Fibroblast of the conjunctiva (primary cell): ENCODE measurements at regions not wholly inside any gene's neighbourhood (a gene's known extent, or its start where the extent isn't known, plus 50 kb on each side); places are given as distances from the start of the nearest gene placed in this dataset.
A peak's percentile ranks its signal among the peaks of the same experiment; 100 is the strongest.

Experiments
- DNase-seq: peaks from one replicate; pipeline ENCODE4 v3.0.0-alpha.2; 2010; ENCODE audit warnings: low read depth

DNA sequence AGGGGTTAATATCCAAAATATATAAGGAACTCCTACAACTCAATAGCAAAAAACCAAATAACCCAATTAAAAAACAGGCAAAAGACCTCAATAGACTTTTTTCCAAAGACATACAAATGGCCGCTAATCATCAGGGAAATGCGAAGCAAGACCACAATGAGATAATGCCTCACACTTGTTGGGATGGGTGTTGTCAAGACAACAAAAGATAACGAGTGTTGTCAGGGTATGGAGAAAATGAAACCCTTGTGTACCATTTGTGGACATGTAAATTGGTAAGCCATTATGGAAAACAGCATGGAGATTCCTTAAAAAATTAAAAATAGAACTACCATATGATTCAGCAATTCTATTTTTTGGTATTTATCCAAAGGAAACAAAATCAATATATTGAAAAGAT, 620.2 kb downstream of the ACTL7B start:
- no peak for DNase-seq

DNA sequence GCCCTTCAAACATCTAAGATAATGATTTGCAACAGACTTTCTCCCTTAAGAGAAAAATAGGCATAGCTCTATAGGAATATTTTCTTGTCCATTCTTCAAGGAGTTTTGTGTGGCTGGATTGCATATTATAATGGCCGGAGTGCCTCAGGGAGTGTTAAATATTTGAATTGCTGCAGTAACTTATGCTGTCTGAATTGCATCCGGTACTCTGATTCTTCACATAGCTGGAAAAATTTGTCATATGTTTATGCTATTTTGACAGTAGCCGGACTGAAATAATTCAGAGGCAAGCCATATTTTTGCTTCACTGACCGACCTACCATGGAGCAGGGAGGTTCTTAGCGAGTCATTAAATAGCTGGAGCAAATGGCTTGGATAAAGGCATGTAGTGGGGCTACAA, 621.0 kb downstream of the ACTL7B start:
- no peak for DNase-seq

DNA sequence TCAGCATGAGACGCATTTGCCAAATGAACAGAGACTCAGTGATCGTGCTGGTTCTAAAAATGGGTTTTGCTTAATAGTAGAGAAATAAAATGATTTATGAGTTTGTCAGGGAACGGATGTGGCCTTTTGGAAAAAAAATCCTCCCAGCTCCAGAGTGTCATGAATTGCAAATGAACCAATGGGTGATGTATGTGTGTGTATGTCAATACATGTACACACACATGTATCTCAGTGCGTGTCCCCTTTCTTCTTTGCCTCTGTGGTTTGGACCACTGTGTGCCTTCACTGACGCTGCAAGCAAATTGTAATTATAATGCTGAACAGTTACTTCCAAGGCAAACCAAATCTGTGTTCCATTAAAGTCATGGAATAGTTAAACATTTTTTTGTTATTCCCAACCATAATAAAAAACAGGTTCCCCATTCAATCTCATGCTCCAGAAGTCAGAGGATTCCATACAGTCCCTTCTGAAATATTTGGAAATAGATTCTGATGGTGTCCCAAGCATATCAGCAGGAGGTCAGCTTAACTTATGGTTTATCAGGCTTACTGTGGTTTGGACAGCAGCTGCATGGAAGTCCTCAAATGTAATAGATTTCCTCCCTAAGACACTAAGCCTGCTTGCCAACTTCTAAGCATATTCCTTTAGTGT, 630.5 kb downstream of the ACTL7B start:
- no peak for DNase-seq

DNA sequence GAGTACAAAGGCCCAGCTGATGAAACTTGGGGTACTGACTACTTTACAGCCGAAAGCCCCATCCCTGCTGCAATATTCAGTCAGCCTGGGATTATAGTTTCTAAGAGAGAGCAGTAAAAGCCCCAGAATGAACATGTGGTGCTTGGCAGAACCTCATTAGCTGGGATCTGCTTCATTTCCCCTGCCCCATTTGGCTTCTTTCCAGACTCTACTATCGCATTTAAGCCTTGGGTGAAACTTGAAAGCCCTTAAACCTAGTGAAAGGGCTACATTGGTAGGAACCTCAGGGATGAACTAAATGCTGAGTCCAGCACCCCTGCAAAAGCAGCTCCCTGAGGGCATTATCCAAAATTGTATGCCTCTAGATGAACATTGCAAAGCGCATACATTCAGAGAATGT, 631.1 kb downstream of the ACTL7B start:
- no peak for DNase-seq

DNA sequence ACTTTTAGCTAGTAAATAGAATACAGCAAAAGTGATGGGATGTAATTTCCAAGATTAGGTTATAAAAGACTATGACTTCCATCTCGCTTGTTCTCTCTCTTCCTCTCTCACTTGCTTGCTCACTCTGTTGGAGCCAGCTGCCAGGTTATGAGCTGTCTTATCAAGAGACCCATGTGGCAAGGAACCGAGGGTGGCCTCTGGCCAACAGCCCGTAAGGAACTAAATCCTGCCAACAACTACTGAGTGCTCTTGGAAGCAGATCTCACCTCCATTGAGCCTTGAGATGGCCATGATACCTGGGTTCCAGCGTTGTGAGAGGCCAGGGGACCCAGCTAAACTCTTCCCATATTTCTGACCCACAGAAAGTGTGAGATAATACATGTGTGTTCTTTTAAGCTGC, 636.1 kb downstream of the ACTL7B start:
- no peak for DNase-seq

DNA sequence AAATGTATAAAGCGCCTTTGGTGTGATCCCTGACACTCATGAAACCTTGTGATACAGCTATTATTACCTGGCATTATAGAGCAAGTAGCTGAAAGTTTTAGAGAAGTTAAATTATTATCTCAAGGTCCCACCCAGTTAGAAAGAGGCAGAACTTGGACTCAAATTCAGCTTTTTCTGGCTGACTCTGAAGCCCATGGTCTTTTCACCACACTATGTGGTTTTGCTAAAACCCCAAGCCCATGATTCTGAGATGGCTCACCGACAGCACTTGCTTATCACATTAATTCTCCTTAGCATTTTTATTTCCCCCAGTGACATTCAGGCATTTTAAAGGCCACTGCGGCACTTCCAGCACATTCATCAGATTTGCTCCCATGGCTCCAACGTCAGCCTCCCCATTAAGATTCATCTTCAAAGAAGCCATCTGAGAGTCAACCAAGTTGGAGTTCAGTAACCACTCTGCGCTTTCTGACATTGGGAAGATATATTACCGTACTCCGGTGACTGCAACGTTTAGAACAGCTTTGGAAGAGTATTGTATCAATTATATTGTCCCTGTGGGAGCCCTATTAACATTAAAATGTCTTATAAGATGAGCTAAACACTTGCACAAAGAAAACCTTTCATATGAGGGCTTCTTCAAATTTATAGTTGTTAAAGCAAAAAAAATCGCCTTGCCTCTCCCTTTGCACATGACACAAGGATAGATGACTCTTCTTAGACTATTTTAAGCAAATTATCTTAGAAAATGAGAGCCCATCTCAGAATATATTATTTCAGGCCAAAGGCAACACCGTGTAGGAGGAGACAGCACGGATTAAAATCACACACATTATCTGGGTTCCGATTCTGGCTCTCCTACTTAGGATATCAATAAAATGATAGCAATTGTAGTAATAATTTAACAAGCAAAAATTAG, 638.1 kb downstream of the ACTL7B start:
- DNase-seq: no peak

DNA sequence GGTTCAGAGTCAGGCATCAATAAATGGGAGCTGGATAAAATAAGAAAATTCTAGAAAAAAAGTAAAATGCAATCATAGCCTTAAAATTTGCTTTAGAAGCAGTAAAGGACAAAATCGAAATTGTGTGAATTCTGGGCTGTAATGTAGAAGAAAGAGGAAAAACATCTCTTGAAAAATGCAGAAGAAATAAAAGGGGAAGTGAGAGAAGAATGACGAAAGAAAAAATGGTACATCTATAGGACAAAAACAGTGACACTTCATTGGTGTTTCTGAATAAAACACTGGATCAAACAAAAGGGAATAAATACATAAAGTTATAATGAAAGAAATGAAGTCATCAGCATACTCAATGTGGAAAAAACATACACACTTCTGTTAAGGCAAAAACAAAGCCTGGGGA, 642.3 kb downstream of the ACTL7B start:
- DNase-seq: no peak

DNA sequence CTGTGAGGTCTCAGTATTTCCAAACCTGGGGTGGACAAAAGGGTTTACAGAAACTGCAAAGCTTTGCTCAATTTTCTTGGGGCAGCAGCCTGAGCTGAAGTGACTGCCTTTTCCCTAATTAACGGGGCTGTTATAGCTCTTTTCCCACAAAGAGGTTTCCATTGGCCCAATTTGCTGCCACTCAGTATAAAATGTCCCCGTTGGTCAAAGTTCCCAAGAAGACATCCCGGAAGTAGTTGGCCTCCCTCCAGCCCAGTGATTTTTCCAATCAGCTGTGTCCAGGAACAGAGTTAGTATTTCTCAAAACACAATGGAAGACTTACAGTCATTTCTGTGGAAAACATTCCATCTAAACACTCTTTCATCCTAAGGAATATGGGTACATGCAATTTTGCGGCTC, 643.6 kb downstream of the ACTL7B start:
- DNase-seq: no peak

DNA sequence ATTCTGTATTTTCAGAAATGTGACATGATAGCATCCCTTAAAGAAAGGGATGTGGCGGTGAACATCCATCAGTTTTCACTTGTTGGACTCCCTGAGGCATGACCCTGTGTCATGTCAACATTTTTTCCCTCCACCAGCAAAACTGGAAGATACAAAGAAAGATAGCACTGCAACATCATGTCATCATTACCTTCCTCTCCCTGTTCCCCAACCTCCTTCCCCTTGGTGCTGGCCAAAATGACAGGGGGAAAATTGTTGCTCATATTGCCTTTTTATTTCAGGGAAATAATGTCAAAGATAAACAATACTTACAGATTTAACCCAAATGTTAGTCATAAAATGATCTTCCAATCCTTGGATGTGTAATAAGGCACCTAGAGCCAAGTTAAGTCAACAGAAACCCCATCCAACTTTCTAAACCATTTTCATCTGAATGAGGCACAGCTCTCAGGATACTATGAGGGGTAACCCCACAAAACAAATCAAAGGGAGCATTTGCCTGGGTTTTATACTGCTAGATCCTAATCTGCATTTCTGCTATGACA, 644.3 kb downstream of the ACTL7B start:
- no peak for DNase-seq

DNA sequence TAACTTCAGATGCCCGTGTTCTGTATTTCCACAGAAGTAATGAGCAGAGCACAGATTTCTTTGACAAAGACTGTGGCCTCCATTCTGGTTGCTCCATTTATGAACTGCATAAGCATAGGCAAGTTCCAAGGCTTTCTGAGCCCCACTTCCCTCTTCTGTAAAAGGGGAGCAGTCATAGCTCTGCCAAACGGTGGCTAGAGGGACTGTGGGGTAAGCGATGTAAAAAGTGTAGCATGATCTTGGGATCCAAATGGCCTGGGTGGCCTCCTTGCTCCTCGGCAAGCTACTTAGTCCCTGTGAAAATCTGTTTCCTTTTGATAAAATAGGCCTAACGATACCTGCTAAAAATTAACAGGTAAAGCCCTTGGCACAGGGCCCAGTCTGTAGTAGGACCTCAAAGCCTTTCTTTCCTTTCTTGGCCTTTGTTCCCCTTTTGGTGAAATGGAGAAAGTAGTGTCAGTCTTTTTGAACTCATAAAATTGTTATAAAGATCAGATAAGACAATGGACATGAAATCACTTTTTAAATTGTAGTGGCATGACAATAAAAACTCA, 646.6 kb downstream of the ACTL7B start:
- no peak for DNase-seq

DNA sequence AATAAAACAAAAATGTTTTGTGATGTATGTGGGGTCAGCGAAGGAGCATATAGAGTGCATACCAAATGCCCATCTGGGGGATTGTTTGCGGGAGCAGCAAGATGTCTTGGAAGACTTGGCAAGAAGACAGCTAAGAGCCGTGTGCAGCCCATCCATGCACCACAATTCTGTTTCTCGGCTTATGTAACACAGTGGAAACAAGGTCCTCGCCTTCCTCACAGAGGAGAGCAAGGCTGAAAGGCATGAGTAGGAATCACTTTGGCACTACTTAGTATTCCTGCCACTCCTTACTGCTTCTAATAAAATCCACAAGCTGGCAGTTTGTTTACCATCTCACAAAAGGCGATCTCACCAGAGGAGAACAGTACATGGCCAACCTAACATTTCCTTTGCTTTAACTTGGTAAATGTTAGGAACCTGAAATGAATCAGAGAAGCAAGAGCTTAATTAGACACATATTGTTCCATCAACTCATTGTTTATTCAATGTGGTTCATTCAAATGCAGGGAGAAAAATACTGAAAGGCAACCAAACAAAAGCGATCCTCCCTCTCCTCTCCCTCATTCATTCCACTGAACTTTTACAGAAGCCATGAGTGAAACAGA, 648.1 kb downstream of the ACTL7B start:
- DNase-seq: peak; percentile 92

DNA sequence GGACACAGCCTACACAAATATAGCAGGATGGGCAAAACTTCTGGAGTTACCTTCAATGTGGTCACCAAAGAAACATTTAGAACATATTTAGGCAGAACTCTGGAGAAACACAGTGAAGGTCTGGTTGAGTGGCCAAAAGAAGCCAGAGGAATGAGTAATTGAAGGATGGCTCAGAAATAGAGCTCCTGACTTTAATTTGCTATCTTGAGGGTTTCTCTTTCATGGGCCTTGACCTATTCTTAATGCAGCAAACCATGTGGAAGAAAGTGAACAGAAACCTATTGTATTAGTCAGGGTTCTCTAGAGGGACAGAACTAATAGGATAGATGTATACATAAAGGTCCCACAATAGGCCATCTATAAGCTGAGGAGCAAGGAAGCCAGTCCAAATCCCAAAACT, 650.5 kb downstream of the ACTL7B start:
- DNase-seq: no peak

DNA sequence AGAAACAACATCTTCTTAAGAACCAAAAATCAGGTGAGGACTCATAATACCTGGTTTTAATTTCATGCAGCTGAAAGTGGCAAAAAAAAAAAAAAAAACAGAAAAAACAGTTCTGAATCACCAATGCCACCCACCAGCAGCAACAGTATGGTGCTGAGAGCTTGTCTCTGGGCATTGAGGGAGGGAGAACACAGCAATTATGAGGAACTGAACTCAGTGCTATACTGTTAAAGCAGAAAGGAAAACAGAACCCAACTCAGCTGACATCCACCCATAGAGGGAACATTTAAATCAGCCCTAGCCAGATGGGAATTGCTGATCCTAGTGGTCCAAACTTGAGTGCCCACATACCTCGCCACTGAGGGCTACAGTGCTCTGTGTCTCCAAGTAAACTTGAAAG, 657.9 kb downstream of the ACTL7B start:
- no peak for DNase-seq

DNA sequence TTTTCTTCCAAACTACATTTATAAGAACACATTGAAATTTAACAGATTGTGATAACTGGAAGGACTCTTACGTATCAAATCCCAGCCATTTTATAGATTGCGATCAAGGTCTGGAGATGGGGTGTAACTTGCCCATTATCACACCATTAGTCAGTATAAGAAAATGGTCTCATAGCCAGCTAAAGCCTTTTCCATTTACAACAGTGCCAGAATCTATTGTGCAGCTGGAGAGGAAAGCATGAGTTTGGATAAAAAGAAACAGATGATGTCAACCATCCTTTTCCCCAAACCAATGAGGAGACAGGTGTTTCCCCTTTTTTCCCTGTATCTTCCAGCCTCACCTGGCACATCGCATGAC, 658.8 kb downstream of the ACTL7B start:
- no peak for DNase-seq

DNA sequence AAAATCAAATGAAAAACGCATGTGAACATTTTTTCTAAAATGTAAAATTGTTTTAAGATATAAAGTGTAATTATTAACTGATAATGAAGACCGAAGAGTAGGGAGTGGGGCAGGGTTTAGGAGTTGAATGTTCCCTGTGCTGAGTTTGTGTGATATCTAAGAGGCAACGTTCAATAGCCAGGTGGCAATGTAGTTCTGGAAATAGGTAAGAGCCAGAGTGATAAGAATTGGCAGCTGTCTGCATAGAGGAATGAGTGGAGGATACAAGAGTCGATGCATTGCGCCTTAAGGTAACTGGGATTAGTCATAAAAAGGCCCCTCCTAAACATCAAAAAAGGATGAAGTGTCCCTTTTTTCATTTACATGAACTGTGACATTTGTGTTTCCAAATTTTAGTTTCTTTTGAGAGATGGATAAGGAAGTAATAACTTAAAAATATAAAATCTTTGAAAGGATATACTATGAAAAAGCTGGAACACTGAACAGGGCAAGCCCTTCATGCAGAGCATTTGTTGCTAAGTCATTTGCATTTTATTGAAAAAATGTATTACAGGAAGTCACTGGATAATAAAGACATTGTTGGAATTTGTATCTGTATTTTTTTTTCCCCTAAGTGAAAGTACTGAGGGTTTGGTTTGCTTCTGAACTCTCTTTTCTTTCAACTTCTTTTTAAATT, 659.3 kb downstream of the ACTL7B start:
- no peak for DNase-seq

DNA sequence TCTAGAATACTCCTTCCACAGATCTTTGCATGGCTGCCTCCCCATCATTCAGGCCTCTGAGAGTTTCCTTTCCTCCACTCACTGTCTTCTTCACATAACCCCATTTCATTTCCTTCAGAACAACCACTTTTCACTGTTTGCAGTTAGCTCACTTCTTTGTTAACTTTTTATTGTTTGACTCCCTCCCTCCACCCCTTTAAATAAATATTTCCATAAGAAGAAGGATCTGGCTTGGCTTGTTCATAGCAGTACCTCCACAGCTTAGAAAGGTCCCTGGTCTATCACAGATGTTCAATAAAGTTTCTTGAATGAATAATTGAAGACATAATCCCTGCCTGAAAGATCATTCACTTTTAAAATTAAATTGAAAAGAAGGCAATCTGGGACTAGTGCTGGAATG, 661.6 kb downstream of the ACTL7B start:
- no peak for DNase-seq

DNA sequence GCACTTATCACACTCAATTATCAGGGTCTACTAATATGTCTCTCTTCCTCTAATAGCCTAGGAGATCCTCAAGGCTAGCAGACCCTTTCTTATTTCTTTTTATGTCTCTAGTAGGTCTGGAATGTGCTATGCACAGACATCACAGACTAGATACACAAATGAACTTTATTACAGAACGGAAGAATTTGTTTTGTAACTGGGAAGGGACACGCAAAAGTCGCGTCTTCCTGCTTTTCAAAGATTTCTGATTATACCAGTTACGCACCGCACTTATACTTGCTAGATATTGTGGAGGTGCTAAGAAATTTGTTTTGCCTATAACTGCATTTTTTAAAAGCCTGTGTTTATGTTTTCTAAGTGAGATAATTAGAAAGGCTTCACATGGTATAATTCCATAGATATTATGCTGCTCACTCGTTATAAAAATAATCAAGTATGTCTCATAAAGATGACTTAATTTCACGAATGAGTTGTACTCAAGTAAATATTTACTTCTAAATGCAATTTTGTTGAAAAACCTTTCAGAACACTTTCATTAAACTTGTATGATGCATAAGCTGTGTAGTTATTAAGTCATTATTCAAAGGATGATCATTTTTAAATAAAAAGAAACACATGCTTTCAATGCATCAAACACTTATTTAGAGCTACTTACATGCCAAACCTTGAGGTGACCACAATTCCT, 662.6 kb downstream of the ACTL7B start:
- DNase-seq: no peak

DNA sequence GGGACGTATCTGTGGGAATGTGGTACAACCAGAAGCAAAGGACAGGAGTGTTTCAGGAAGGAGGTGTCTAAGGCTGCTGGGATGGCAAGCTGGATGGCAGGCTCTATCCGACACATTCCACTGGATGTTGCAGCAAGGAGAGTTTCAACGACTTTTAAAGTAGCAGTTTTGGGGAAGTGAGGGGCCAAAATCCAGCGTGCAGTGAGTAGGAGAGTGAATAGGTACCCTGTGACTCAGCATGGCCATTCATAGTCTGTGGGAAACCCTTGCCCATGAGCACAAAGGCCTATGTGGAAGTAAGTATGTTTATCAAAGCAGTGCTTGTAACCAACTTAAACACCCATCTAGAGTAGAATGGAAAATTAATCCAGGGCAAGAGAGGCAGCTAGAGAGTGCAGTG, 664.7 kb downstream of the ACTL7B start:
- no peak for DNase-seq

DNA sequence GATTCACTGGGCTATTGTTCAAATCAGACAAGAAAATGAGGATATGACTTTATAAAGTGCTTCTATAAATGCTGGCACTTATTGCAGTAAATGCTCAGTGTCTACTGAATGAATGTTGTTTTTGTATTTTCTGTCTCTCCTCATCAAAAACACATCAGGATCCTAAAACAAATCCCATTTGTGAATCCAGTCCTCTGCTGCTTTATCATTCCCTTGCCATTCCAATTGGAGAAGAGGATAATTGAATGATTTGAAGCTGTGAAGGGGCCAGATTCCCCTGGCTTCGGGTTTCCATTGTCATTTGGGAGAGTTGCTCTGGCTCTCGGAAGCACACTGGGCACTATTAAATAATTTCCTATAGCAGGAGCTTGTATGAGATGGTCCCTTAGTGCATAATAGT, 666.8 kb downstream of the ACTL7B start:
- no peak for DNase-seq

DNA sequence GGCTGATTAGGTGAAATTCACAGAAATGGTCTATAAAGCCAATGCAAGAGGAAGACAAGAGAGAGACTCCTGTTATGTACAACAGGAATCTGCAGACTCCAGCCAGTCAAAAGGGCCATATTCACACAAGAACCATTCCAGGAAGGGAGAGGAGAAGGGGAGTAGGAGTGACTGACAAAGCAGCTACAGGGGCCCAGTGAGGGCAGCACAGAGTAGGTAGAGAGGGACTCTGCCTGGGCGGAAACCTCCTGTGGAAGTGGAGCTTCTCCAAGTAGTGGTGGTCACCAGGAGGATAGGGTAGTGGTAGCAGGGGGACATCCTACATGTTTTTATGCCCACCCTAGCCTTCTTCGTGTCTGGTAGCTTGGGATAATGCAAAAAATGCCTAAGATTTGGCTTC, 667.3 kb downstream of the ACTL7B start:
- DNase-seq: no peak

DNA sequence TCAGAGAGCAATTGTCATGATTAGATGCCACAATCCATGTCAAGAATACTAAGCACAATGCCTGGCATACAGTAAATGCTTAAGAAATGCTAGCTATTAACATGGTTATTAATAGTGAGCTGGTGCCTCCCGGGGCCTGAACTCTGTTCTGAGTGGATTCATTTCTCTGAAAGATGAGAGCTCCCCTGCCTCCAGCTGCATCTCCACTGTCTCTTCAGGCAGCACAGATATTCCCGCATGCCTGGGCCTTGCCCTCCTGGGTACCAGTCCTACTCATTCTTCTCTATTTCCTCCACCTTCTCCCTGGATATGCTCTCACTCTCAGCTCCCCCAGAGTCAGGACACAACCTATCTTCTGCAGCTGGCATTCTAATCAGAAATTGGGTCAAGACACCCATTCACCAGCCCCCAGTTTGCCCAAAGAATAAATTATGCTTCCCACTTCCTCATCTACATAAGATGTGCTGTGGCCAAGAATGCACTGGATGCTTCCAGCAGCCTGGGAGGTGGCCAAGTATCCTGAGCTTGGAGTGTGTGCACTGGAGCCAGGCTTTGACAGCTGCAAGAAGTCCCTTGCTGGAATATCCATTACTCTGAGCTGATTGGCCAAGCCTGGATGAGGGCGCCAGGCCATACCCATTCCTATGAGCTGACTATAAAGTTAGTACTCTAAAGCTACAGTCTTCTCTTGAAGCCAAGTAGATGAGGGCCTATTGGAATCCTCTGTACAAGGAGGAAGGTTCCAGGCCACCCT, 669.0 kb downstream of the ACTL7B start:
- peak; percentile 74 for DNase-seq
